ENCODE measurements at regions not wholly inside any gene's neighbourhood (a gene's known extent, or its start where the extent isn't known, plus 50 kb on each side); places are given as distances from the start of the nearest gene placed in this dataset.

- TF ChIP-seq CTCF (IDR thresholded peaks at IDR 0.05) = no peak
- TF ChIP-seq POLR2AphosphoS5 (IDR thresholded peaks at IDR 0.05; ENCODE audit: low read depth, low read length) = no peak
- no peak for TF ChIP-seq SIN3A (IDR thresholded peaks at IDR 0.05; ENCODE audit: borderline replicate concordance, insufficient read depth, low read depth, low read length)
These were observed 148.2 kb upstream of the EGFLAM start for GRCh38 chr5:38110130-38110529.
